Spleen (tissue), 7 donors: ENCODE measurements at regions not wholly inside any gene's neighbourhood (a gene's known extent, or its start where the extent isn't known, plus 50 kb on each side); places are given as distances from the start of the nearest gene placed in this dataset.

Experiments
- POLR2A ChIP-seq, 3 donors: fragments of 450-650 bp; IDR thresholded peaks; one replicate each; pipeline ENCODE4 v1.5.1; 2017; ENCODE audit warnings: antibody characterized with exemption in 3 of 3, mild to moderate bottlenecking in 1 of 3
- TF ChIP-seq, protein P1 (sequence below), 11 experiments: fragments of 200-600 bp in 7 of 11; fragments of 450-650 bp in 4 of 11; sonication (generic) in 4 of 11; IDR thresholded peaks in 8 of 11; conservative IDR thresholded peaks in 3 of 11; 1 replicate in 7 of 11; 2 replicates in 4 of 11; pipeline versions ENCODE4 v1.4.0 to v1.8.0; 2016 to 2021; ENCODE audit warnings: antibody characterized with exemption in 11 of 11, inconsistent platforms in 4 of 11, mild to moderate bottlenecking in 1 of 11
- donor health status: DM: no; HTN: no; CAD: no; lungs with moderate emphysema.
- donor health status: DM: no; HTN: no; CAD: no.
- donor health status: DM: no; HTN: no; CAD: no.

DNA sequence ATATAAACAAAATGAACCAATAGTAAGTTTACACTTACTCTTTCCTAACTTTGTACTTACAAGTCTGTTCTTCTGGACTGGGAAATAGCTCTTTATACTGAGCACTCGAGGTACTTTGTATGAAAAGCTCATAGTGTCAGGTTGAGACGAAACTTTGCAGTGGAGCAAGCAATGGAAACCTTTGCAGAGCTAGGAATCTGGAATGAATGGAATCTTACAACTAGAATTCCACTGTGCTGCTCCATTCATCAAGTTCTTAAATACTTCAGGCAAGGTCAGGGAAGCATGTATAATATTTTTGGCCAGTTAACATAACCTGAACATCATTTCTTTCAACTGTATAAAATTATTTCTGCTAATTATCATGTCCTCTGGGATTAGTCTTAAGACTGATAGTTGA, 1327.5 kb upstream of the FLRT2 start:
- TF ChIP-seq, protein P1, sequence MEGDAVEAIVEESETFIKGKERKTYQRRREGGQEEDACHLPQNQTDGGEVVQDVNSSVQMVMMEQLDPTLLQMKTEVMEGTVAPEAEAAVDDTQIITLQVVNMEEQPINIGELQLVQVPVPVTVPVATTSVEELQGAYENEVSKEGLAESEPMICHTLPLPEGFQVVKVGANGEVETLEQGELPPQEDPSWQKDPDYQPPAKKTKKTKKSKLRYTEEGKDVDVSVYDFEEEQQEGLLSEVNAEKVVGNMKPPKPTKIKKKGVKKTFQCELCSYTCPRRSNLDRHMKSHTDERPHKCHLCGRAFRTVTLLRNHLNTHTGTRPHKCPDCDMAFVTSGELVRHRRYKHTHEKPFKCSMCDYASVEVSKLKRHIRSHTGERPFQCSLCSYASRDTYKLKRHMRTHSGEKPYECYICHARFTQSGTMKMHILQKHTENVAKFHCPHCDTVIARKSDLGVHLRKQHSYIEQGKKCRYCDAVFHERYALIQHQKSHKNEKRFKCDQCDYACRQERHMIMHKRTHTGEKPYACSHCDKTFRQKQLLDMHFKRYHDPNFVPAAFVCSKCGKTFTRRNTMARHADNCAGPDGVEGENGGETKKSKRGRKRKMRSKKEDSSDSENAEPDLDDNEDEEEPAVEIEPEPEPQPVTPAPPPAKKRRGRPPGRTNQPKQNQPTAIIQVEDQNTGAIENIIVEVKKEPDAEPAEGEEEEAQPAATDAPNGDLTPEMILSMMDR (IDR thresholded peaks at IDR 0.05 in 8 of 11, conservative IDR thresholded peaks at IDR 0.05 in 3 of 11): no peak
- TF ChIP-seq POLR2A (IDR thresholded peaks at IDR 0.05): no peak
